ENCODE measurements at regions not wholly inside any gene's neighbourhood (a gene's known extent, or its start where the extent isn't known, plus 50 kb on each side); places are given as distances from the start of the nearest gene placed in this dataset.

DNA sequence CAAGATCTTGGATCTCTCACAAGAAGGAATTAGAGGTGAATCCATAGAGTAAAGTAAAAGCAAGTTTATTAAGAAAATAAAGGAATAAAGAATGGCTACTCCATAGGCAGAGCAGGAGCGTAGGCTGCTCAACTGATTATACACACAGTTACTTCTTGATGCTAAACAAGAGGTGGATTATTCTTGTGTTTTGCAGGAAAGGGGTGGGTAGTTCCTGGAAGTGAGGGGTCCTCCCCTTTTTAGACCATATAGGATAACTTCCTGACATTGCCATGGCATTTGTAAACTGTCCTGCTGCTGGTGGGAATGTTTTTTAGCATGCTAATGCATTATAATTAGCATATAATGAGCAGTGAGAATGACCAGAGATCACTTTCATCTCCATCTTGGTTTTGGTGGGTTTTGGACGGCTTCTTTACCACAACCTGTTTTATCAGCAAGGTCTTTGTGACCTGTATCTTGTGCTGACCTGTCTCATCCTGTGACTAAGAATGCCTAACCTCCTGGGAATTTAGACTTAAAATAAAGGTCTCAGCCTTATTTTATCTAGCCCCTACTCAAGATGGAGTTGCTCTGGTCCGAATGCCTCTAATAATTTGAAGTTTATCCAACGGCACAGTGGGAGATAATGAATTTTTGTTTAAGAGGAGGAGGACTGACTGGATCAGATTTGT, 165.7 kb upstream of the DMRT1 start:
- DNase-seq, result no peak

DNA sequence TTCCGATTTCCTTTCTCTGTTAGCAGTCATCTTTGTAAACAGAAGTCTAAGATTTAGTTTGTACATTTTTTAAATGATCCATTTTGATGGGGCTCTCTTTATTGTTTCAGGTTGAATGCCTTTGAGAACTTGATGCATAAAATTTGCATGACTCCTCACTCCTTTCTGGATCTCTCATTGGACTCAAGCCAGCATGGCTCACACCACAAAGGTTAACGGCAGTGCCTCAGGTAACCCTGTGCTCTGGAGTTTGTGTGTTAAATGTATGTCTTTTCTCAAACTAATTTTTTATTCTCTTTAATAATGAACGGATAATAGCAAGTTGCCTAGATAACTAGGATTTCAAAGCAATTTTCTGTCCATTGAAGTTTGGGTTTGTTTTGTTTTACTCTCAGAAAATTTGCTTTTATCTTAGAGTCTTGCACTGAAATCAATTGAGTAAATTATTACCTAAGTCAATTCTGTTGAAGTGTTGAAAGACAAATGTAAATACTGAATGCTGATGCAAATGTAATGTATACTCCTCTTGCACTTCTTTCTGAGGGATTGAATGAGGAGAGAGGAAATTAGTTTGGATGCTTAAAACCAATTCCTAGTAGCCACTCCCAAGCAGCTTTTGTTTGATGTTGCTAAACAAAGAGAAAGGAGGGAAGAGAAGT, 164.6 kb upstream of the DMRT1 start:
- DNase-seq, result no peak

DNA sequence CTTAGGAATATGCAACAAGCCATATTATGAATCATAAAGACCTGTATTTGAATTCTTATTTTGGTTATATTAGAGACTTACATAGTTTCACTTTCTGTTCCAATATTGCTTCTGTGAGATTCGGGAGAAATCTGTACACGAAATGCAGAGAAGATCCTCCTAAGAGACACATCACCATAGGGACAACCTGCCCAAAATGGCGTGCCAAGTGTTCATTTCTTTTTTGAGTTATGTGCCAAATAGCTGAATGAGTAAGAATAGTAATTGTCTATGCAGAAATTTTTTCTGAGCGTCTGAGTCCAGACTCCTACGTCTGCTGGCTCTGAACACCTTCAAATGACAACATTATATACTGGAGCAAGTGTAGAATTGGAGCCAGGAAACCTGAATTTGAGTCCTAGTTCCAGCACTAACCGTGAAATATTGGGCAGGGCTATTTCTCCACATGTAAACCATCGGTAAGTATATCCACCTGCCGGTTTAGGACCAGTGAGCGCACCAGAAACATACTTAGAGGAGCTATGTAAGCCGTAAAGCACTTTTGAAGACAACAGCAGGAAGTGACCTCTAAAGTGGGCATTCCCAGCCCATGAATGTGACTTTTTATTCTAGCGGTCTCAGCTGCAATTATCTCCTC, 163.9 kb upstream of the DMRT1 start:
- peak; percentile 1 for DNase-seq

DNA sequence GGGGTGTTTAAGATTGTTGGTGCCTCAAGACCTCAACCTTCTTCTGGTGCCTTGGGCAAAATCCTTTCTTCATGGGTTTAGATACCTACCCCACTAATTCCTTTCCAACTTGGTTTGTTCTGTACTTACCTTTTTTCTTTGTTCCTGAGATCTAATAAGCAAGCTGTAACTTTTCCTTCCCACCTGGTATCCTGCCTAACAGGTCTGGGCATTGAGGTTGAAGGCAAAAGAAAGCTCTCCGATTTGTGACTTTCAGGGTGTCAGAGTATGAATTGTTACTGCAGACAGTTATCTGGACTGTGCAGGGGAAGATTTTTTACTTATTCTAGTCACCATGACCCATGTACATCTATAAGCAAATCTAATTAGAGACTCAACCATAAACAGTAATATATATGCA, 162.6 kb upstream of the DMRT1 start:
- no peak for DNase-seq

DNA sequence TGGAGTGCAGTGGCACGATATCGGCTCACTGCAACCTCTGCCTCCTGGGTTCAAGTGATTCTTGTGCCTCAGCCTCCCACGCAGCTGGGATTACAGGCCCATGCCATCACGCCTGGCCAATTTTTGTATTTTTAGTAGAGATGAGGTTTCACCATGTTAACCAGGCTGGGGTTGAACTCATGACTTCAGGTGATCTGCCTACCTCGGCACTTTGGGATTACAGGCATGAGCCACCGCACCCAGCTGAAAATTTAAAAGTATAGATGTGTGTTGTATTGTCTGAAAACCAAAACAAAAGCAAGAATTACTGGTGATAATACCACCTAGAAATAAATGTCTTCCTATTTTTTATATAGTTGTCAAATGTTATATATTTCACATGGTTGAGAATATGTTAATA, 162.0 kb upstream of the DMRT1 start:
- no peak for DNase-seq

DNA sequence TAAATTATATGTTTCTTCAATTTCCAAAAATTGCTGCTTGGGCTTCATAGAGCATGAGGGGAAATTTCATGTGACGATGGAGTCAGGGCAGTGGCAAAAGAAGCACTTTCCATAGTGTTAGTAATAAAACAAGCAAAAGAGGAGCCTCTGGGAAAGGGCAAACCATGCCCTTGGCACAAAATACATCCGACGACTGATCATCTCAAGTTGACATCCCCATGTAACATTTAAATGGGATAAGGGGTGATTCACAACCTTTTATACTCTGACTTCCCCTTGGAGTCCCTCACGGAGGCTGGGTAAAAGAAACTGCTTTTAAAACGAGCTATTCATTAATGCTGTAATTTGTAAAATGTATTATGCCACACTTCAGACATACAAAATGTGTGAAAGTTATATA, 161.4 kb upstream of the DMRT1 start:
- no peak for DNase-seq

DNA sequence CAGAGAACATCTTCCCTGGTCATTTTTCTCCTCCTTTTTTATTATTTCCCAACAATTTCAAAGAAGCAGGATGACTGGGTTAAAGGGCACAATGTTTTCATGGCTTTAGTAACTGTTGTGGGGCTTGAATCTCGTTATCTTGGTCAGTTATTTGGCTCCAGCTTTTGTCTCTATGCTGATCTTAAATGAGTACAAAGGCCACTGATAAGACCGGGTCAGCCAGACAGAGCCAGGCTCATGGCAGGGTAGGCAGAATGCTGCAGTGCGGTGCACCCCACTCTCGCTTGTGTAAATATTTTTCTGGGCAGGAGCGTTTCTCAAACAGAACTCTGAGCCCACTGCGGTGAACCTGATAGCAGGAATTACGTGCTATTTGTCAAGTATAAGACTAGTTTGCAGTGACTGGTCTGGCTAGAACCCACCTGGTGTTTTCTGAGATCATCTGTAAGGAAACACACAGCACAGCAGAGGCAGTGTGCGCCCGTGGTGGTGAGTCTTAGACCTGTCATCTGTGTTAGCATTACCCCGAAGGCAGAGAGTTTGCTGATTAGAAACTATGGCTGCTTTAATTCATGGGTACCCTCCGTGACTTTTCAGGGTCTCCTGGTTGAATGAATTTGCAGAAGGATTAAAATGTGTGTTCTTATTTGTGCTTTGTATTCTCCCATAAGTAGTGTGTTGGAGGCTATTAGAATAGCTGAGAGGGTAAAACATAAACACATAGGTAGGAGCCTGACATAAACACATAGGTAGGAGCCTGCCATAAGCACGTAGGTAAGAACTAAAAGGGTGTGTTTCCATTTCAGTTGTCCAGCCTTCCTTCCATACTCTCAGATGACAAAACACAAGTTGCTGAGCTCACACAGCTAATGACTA, 158.6 kb upstream of the DMRT1 start:
- no peak for DNase-seq

DNA sequence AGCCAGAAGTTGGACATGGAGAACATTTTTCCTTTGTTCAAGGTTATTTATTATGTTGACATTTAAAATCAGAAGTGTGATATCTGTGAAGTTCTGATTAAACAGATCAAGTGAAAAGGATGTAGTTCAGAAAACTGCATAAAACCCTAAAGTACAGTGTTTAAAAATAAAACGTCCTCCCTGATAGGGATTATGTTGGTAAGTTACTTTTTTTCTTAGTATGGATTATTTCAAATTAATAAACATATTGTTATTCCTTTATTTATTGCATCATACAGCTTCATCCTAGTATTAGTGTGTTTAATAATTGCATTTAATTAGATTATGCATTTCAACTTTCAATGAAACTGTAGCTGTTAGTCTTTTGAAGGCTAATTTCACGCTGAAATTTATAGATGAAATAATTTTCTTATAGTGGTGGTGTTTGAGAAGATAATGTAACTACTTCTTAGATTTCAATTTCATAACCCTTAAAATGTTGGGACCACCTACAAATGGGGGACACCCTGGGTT, 157.9 kb upstream of the DMRT1 start:
- DNase-seq, result no peak

DNA sequence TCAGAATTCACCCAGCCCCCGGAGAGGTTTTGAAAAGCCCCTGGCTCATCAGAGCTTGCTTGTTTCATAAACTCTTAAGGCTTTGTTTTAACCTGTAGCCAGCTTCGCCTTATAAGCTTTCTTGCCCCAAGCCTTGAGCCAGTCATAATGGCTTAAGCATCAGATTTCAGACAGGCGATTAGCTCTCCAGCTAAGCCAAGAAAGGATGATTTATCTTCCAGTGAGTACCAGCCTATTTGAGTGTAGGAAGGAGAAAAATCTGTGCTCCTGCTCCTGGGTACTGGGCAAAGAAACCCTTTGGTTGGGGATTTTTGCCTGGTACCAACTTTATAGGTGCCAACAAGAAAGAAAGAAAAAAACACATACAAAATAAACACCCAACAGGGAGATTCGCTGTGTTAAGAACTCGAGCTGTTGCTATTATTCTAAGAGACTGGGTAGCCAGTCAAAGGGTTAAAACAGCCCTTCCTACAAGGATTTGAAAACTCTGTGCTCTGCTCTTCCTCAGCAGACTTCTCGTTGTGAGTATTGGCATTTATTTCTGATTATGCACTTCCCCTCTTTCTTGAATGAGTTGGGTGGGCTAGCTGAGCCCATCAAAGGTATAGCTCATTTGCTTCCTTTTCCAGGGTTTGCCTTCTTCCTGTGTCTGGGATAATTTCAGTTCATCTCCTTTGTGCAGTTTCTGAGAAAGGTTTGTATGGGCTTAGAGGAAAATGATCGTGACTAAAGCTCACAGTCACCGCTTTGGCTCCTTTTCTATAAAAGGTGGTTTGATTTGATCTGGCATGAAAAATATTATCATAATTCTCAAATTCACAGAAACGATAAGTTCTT, 157.2 kb upstream of the DMRT1 start:
- no peak for DNase-seq

DNA sequence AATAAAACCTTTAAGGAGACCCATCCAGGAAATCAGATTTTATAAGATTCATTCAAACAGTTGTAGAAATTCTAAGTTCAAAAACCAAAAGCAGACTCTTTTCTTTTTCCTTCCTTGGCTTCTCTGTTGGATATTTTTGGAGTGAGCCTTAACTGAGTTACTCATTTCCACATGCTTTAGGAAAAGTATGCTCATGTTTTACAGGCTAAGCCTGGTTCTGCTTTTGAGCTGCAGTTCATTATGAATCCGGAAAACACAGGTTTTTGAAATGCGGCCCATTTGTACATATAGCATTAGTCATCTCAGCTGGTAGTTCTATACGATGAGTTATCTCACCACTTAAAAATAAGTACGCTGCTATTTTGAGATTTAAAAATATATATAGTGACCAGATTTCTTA, 156.6 kb upstream of the DMRT1 start:
- DNase-seq, result no peak

DNA sequence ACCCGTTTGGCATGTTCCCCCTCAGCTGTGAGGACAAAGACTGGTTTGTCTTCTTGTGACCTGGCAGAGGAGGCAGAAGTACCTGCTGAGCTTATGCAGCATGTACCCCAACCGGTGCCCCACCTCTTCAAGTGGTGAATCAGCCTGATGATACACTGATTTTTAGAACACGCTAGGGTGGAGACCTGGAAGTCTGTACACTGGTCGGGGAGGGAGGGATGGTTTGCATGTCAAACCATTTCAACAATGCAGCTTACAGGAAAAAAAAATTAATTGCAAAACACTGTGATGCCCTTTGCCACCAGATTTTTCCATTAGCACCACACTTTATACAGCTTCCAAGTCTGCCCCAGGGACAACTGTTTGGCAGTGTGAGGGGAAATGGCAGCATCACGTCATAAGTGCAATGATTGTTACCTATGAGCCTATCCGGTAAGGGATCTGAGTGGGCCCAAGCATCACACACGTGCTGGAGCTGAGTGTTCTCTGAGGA, 155.1 kb upstream of the DMRT1 start:
- DNase-seq, result no peak

DNA sequence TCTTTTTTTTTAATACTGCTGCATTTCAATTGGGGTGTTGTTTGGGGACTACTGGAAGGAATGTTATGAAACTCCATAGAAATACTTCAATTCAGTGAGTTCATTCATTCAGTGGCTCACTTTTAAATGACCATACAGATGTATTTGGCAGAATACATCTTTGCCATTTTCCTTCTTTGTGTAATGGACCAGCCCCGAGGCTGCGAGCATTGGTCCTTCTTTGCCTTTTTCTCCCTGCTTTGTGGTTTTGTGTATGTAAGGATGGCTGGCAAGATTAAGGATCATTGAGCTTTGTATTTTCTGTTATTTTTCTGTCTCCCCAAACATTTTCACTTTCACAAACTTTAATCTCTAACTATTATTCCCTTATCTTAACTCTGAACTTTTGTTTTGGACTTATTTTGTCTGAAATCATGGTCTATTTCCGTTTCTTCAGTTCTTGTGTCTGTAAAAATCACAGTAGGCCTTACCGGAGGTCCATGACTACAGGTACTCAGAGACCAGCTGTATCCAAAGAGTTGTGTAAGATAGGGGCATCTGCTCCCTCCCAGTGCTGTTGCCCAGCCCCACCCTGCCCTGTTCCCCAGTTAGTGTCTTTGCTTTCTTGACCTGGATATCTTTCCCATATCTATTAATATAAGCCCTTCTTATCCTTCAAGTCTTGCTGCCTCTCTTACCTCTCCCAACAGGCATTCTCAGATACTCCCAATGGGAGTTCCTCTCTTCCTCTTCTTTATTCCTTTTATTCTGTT, 154.3 kb upstream of the DMRT1 start:
- DNase-seq, result no peak

DNA sequence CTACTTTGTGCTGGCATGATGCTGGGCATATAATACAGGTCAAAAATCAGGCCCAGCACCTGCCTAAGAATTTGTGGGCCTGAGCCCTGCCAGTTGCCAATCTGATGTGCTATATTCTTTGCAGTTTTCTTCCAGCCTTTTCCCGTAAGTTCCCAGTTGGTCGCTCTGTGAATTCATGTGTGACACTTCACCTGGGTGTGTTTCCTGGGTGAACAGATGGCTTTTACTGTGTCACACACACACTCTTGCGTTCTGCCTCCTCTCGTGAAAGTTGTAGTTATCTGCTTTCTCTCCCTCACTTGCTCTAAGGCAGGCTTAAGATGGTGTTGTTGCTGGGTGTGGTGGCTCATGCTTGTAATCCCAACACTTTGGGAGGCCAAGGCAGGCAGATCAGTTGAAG, 153.5 kb upstream of the DMRT1 start:
- DNase-seq, result no peak

DNA sequence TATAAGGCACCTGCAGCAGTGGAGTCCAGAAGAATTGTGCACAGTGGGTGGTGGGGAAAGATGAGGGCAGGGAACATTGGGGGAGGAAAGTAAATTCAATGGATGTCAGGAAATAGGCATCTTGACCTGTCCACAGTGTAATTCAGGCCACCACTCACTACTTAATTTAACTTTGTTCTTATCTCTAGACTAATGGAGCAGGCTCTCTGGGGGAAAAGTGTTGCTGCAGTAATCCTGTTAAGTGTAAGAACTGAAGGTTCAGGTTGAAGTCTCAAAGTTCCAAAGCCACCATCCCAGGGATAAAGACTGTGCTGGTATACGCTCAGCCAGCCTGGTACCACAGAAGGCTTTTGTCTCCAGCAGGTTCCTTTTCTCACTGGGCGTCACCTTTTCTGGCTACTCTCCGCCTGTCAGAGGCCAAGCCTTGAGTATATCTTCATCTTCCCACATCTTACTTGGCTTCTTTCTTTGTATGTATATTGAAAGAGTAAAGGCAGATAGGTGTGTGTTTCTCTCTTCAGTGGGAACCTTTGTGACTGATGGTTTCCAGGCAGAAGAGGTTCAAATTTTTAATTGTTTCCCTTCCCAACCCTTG, 150.9 kb upstream of the DMRT1 start:
- DNase-seq, result no peak

DNA sequence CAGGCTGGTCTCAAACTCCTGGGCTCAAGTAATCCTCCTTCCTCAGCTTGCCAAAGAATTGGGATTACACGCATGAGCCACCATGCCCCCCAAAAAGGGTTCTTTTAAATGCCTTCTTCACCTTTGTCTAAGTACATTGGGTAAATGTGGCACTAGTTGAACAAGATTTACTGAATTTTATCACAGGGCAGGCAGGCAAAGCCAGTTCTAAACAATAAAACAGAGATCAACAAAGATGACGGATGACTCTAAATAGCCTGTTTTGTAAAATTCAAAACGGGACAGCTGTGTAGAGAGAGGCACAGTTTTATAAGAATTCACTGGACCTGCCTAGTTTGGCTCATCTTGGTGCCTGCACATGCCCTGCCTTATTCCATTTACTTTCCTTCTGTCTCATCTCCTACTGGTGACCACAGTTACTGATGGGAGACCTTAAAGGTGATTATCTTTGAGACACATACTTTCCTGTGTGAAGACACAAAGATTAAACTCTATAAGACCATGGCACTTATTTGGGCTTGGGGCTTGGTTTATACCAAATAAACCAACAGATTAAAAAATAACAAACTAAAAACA, 149.6 kb upstream of the DMRT1 start:
- DNase-seq, result no peak

DNA sequence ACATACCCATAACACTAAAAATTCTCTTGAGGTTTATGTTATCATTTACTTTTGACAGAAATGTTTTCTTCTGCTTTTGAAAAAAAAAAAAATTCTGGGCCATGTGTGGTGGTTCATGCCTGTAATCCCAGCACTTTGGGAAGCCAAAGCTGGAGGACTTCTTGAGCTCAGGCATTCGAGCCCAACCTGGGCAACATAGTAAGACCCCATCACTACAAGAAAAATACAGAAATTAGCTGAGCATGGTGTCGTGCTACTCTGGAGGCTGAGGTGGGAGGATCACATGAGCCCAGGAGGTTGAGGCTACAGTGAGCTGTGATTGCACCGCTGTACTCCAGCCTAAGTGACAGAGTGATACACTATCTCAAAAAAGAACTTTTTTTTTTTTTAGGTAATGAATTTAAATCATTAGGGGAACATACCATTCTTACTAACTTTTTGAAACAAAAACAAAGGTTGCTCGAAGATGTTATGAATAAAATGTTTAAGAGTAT, 148.8 kb upstream of the DMRT1 start:
- no peak for DNase-seq

DNA sequence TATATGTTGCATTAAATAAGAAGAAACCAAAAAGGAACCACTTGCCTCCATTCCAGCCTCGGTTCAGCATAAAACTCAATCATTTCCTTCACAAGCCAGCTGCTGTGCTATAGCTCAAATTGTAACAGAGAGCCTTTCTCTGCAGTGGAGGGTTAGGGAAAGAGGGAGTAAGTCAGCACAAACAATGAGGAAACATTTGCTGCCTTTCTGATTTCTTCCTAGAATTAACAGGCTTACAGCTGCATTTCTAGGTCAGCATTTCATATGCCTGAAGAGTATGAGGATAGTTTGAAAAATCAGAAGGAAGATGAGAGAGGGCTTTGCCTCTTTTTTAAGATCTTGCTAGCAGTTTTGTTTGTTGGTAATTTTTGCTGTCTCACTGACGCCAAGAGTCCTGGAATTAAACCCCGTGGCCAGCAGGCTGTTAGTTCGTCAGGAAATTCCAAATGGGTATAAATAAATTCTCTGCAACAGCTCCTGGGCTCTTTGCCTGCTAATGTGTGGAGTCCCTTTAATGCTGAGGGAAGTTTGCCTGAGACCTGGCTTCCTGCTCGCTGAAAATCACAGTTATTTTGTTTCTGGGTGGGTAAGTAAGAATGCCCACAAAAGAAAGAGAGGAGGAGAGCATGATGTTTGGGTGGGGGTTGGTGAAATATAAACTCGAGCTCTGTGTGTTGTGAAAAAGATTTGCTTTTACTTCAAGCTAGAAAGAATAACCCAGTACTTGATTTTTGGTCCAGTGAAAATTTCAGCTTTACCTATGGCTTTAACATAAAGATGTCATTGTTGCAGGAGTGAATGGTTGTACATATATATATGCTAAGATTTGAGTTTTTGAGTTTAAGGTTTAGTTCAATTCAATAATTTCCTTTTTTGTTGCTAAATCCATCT, 148.1 kb upstream of the DMRT1 start:
- no peak for DNase-seq

DNA sequence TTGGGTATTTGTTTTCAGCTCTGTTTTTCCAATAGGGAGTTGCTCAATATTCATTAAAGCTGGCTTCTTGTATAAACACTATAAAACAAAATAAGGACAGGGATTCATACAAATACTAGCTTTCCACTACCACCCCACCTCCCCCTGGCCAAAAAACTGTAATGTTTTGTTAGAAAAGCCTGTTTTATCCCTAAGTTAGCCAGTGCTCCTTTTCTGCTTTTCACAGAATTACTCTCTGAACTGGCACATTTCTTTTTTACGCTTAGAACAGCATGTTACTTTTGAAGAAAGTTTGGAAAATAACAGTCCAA, 147.4 kb upstream of the DMRT1 start:
- no peak for DNase-seq

DNA sequence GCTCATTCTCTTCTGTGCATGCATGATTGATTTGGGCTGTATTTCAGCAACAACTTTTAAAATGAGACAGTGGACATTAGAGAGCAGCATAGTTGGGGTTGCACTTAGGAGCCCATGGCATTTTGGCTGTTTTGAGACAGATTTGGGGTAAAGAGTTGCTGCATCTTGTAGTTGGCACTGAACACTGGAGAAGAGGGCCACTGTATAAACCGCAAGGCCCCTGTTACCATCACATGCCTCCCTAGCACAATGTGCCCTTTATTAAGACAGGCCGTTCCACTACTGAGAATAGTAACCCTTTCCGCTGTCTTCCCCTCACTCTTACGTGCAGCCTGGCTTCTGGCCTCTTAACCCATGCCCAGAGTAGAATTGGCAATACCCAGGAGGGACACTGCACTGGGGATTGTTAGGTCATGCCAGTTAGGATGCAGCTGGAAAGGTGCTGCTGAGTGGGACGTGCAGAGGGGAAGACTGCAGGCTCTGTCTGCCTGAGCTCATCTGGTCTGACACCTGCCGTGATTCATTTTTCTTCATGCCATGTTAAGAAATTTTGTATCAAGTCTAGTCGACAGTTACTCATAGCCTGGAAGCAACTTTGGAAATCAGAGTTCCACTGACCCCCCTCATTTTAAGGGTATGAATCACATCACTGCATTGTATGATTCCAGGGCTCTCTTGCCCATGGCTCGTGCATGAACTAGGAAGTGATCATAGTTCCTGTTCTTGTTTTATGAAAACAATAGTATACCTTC, 146.9 kb upstream of the DMRT1 start:
- DNase-seq, result no peak

Measured in activated CD4-positive, alpha-beta T cell treated with anti-CD3 and anti-CD28 coated beads, Interleukin-10, Interleukin-2, amounts not matched to agents 100 ng/mL and 50 ng/mL, durations not matched to agents 16 hours and 8 hours (primary cell).